Ureter (tissue), 1 donor: ENCODE measurements at regions not wholly inside any gene's neighbourhood (a gene's known extent, or its start where the extent isn't known, plus 50 kb on each side); places are given as distances from the start of the nearest gene placed in this dataset.
"Not testable (repeated sequence)": the region's sequence is repeated elsewhere in the genome, so short reads cannot be mapped to it uniquely, and the experiment has no call there.

Experiments
- DNase-seq: peaks from one replicate; pipeline ENCODE4 v3.0.0-alpha.2; 2020; ENCODE audit warnings: low spot score
- donor health status: DM: yes; HTN: yes; CAD: no.

GRCh38 chr18:78826631-78827030, 153.0 kb upstream of the SALL3 start:
- DNase-seq, result no peak

- no peak for DNase-seq
Measured at GRCh38 chr18:78827141-78827540, 152.5 kb upstream of the SALL3 start.

- DNase-seq, result no peak
Measured at GRCh38 chr18:78828131-78828530, 151.5 kb upstream of the SALL3 start.

DNA sequence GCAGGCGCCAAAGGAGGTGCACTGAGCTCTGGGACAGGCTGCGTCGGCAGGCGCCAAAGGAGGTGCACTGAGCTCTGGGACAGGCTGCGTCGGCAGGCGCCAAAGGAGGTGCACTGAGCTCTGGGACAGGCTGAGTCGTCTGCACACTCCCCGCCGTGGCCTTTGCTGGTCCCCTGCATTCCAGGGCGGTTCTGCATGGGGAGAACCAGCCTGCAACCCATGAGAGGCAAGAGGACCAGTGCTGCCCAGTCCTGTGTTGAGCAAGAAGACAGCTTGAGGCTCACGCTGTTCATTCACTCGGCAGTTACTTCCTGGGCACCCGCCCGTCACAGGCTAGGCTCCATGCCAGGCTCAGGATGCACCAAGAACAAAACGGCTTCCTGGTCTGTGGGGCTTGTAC, 150.6 kb upstream of the SALL3 start:
- not testable (repeated sequence) for DNase-seq

DNA sequence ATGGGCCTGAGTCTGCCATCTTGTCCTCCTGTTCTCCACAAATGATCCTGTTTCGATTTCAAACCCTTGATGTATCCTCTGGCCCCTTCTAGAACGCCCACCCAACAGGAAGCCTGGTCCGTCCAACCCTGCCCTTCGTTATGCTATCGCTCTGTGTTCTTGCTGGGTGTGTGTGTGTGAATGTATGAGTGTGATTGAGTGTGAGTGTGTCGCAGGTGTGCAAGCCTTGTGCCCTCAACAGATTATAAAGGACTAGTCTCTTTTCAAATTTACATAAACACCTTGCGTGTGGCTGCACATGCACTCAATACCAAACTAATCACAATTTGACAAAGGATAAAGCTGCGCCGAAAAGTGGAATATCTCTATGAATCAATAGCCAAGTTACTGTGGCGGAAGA, 149.5 kb upstream of the SALL3 start:
- no peak for DNase-seq

DNA sequence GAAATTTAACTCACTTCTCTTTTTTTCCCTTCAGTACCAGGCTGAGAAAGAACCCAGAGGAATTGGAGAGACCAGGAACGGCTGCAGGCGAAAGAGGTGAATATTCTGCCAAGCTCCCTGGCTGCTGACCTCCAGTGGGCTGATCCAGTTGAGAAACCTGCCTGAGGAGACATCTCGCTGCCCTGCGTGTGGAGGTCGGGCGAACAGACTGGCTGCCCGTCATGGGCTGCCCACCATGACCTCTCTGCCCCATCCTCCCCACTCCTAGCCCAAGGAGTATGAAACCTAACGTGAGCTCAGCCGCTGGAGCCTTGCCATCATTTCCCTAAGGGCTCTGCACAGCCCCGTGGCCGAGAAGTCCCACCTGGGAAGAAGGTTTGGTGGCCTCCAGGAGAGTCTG, 148.8 kb upstream of the SALL3 start:
- no peak for DNase-seq

DNA sequence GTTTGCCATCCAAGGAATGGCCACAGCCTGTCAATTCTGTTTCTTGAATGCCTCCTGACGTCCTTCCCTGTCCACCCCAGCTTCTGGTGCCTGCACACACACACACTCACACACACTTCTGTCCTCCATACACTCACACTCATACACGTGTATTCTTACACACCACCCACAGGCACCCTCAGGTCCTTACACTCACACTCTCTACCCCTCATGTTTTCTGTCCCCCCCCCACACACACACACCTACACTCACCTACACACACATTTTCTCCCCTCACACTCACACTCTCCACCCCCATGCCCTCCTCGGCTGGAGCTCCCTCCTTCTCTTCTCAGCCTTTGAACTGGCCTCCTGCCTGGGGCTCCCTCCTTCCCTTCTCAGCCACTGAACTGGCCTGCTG, 148.0 kb upstream of the SALL3 start:
- no peak for DNase-seq

DNA sequence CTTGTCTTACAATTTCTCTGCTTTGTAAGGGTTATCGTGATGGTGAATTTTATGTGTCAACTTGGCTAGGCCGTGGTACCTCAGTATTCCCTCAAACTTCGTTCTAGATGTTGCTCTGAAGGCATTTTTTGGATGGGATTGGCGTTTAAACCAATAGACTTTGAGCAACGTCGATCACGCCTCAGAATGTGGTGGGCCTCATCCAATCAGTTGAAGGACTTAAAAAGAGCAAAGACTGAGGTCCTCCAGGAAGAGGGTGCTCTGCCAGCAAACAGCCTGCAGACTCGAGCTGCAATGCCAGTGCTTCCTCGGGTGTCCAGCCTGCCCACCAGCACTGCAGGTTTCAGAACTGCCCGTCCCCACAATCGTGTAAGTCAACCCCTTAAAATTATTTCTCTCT, 145.8 kb upstream of the SALL3 start:
- no peak for DNase-seq

DNA sequence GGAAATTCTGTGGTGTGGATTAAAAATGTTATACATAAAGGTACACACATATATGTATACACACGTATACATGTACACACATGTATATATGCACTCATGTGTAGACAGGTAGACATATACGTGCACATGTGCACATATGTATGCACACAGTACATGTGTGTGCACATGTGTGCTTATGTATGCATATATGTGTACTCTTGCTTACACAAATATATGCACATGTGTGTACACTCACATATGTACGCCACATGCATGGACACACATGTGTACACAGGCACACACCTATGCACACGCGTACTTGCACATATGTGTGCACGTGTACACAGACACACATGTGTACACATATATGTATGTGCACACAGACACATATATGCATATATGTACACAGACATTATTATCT, 142.8 kb upstream of the SALL3 start:
- no peak for DNase-seq

- no peak for DNase-seq
Measured at GRCh38 chr18:78837754-78838153, 141.9 kb upstream of the SALL3 start.

- no peak for DNase-seq
Measured at GRCh38 chr18:78838183-78838582, 141.4 kb upstream of the SALL3 start.

DNA sequence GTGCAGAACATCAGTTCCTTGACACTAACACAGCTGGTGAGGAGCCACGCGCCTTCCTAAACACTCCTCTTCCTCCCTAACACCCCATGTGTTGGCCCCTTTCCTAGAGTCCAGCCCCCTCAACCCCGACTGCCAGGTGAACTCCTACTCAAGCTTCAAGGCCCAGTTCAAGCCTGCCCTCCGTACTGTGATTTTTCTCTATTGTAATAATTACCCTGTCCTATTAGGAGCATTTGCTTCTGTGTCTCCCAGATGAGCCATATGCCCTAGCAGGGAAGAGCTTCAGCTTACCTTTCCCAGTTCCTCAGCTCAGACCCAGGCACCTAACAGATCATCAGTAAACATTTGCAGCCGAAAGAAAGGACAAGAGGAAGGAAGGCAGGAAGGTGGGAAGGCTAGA, 130.6 kb upstream of the SALL3 start:
- DNase-seq, result no peak

GRCh38 chr18:78849458-78849857, 130.2 kb upstream of the SALL3 start:
- no peak for DNase-seq

DNA sequence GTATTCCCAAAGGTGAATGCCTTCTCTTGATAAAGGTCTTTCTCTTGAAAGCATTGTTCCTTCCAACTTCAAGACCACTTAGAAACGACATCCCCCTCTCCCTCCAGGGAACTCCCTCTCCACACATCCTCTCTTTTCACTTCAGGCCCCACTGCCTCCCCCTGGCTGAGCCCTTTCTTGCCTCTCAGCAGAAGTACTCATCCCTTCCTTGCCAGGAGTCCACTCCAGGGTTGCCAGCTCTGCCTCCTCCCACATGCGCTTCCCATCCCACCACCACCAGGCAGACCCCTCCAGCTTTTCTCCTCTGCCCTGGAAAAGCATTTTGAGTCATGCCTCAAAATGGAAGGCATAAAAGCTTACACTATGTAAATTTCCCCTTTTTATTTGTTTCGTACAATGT, 126.3 kb upstream of the SALL3 start:
- no peak for DNase-seq

DNA sequence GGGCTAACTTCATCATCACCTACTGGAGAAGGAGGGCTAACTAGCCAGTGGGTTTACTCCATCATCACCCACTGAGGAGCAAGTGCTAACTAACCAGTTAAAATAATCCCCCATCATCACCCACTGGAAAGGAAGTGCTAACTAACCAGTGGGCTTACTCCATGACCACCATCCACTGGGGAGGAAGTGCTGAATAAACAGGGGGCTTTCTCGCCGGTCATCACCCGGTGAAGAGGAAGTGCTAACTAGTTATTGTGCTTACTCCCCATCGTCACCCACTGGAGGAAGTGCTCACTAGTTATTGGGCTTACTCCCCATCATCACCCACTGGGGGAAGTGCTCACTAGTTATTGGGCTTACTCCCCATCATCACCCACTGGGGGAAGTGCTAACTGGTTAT, 124.4 kb upstream of the SALL3 start:
- no peak for DNase-seq

- no peak for DNase-seq
Measured at GRCh38 chr18:78856569-78857313, 122.9 kb upstream of the SALL3 start.

GRCh38 chr18:78857314-78858150, 122.1 kb upstream of the SALL3 start:
- no peak for DNase-seq

GRCh38 chr18:78859686-78860085, 119.9 kb upstream of the SALL3 start:
- DNase-seq, result no peak

GRCh38 chr18:78860117-78860516, 119.5 kb upstream of the SALL3 start:
- DNase-seq, result no peak

DNA sequence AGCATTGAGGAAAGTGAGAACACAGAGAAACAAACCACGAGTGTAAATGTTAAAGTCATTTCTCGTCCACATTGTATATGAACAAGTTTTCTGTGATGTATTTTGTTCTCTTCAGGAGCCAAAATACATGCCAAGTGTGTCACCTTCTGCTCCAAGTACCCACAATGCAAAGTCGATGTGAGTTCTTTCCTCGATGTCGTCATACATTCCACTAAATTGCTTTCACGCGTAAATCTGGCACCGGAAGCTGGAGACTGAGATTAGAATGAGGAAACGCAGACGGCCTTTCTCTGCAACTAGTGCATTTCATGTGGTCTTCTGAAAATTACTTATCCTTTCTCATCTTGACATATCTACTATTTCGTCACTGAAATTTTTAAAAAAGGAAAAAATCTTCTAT, 118.5 kb upstream of the SALL3 start:
- DNase-seq, result no peak

DNA sequence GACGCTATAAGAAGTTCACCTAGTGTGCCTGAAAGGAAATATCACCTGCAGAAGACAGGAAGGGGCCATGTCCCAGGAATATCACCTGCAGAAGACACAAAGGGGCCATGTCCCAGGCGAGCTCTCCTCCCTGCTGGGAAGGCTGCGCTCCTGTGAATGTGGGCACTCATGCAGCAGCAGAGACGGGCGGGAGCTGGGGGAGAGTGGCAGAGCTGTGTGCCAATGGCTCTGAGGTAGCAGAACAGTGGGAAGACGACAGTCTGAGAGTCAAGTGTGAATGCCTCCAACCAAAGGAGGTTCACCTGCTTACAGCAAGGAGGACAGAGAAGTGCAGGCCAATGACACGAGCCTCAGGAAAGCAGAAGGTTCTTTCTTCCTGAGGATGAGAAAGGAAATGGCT, 117.9 kb upstream of the SALL3 start:
- no peak for DNase-seq

- no peak for DNase-seq
Measured at GRCh38 chr18:78862395-78862794, 117.2 kb upstream of the SALL3 start.

DNA sequence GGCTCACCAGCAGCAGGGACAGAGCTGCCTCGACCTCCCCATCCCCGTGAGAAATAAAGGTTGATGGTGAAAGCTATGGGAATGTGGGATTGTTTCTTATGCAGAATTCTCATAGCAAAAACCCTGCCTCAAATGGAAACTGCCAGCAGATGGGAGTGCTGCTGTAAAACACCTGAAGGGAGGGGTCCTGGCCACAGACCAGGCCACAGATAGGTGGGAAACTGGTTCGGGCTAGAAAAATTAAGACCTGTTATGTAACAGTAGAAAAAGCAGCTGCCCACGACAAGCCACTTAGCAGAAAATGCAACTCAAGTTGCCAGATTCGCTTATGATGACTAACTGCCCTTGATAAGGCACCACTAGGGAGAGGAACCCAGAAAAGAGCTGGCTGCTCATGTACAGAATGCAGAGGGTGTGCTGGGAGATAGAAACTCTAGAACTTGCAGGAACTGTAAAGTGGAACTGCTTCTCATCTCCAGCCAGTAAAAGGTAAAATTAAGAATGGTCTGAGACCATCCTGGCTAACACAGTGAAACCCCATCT, 114.5 kb upstream of the SALL3 start:
- DNase-seq, result no peak
